ENCODE measurements at regions not wholly inside any gene's neighbourhood (a gene's known extent, or its start where the extent isn't known, plus 50 kb on each side); places are given as distances from the start of the nearest gene placed in this dataset.
"Not testable (repeated sequence)": the region's sequence is repeated elsewhere in the genome, so short reads cannot be mapped to it uniquely, and the experiment has no call there.

DNA sequence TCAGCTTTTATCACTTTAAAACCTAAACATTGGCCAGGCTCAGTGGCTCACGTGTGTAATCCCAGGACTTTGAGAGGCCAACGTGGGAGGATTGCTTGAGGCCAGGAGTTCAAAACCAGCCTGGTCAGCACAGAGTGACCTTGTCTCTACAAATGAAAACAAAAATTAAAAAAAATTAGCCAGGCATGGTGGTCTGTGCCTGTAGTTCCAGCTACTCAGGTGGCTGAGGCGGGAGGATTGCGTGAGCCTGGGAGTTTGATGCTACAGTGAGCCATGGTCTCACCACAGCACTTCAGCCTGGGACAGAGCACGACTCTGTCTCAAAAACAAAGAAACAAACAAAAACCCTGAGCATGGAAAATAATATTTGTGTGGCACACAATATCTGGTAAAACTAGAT lies 143.5 kb upstream of the HNRNPU start:
- DNase-seq, result no peak
- H3K27ac ChIP-seq (ENCODE audit: low read length), result no peak overlapping the region
- no peaks in the 10 kb centered on the region for H3K4me1 ChIP-seq (ENCODE audit: control insufficient read depth, insufficient read depth, low read length)
- no peaks in the 10 kb centered on the region for H3K9me3 ChIP-seq (ENCODE audit: control insufficient read depth, low read depth, low read length)
- no peaks in the 10 kb centered on the region for H3K27me3 ChIP-seq (ENCODE audit: control insufficient read depth, insufficient read depth, low read length)
- WGBS (ENCODE audit: insufficient coverage, low lambda C conversion rate), result no CpG with 5 or more reads among the region's 5 CpGs
- no peak overlapping the region for H3K4me3 ChIP-seq (ENCODE audit: low read length)
- no peaks in the 10 kb centered on the region for H3K36me3 ChIP-seq (ENCODE audit: control insufficient read depth, insufficient read depth, low read length)

DNA sequence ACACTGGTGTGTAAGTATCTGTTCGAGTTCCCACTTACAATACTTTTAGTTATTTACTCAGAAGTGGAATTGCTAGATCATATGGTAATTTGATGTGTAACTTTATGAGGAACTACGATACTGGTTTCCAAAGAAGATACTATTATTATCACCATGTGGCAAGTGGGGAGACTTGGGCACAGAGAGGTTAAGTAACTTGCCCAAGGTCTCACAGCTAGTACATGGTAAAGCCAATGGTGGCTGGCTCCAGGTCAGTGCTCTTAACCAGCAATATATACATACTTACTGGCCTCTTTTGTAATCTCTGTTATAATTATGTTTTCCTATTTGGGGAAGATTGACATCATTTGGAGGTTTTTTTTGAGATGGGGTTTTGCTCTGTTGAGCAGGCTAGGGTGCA lies 138.9 kb upstream of the HNRNPU start:
- H3K27me3 ChIP-seq (ENCODE audit: control insufficient read depth, insufficient read depth, low read length), result no peaks in the 10 kb centered on the region
- WGBS (ENCODE audit: insufficient coverage, low lambda C conversion rate), result no CpG with 5 or more reads among the region's 2 CpGs
- no peak for DNase-seq
- no peak overlapping the region for H3K27ac ChIP-seq (ENCODE audit: low read length)
- H3K36me3 ChIP-seq (ENCODE audit: control insufficient read depth, insufficient read depth, low read length), result no peaks in the 10 kb centered on the region
- H3K4me3 ChIP-seq (ENCODE audit: low read length), result no peak overlapping the region
- no peaks in the 10 kb centered on the region for H3K9me3 ChIP-seq (ENCODE audit: control insufficient read depth, low read depth, low read length)
- H3K4me1 ChIP-seq (ENCODE audit: control insufficient read depth, insufficient read depth, low read length), result no peaks in the 10 kb centered on the region

DNA sequence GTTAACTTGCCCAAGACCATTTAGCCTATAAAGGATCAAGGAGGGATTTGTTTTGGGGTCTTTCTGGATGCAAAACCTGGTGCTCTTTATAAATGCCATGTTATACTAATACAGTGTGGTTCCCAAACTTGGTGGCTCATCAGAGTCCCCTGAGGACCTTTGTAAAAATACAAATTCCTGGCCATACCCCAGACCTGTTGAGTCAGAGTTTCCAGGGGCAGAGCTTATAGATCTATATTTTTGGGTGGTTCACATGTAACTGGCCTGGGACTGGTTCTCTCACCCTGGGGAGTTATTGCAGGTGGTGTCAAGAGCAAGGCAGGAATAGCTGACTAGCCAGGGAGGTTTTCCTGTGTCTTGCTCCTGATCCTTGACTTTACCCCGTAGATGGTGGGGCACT lies 136.9 kb upstream of the HNRNPU start:
- no peaks in the 10 kb centered on the region for H3K4me1 ChIP-seq (ENCODE audit: control insufficient read depth, insufficient read depth, low read length)
- DNase-seq, result no peak
- H3K27ac ChIP-seq (ENCODE audit: low read length), result no peak overlapping the region
- no CpG with 5 or more reads among the region's 1 CpG for WGBS (ENCODE audit: insufficient coverage, low lambda C conversion rate)
- H3K9me3 ChIP-seq (ENCODE audit: control insufficient read depth, low read depth, low read length), result no peaks in the 10 kb centered on the region
- H3K36me3 ChIP-seq (ENCODE audit: control insufficient read depth, insufficient read depth, low read length), result no peaks in the 10 kb centered on the region
- H3K27me3 ChIP-seq (ENCODE audit: control insufficient read depth, insufficient read depth, low read length), result no peaks in the 10 kb centered on the region
- no peak overlapping the region for H3K4me3 ChIP-seq (ENCODE audit: low read length)

DNA sequence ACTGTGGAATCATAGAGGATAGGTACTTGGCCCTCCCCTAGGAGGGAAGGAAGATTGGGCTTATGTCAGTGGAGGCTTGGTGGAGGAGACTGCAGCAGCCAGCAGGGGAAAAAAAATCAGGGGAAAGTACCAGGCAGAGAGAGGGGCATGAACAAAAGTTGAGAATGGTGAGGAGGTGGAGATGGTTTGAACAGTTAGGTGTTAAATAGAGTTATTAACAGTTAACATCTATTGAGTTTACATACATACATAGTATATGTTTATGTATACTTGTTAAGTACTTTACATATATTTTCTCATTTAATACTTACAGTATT lies 136.5 kb upstream of the HNRNPU start:
- no peaks in the 10 kb centered on the region for H3K9me3 ChIP-seq (ENCODE audit: control insufficient read depth, low read depth, low read length)
- H3K4me3 ChIP-seq (ENCODE audit: low read length), result no peak overlapping the region
- H3K36me3 ChIP-seq (ENCODE audit: control insufficient read depth, insufficient read depth, low read length), result no peaks in the 10 kb centered on the region
- DNase-seq, result no peak
- no peaks in the 10 kb centered on the region for H3K27me3 ChIP-seq (ENCODE audit: control insufficient read depth, insufficient read depth, low read length)
- H3K27ac ChIP-seq (ENCODE audit: low read length), result no peak overlapping the region
- no peaks in the 10 kb centered on the region for H3K4me1 ChIP-seq (ENCODE audit: control insufficient read depth, insufficient read depth, low read length)

DNA sequence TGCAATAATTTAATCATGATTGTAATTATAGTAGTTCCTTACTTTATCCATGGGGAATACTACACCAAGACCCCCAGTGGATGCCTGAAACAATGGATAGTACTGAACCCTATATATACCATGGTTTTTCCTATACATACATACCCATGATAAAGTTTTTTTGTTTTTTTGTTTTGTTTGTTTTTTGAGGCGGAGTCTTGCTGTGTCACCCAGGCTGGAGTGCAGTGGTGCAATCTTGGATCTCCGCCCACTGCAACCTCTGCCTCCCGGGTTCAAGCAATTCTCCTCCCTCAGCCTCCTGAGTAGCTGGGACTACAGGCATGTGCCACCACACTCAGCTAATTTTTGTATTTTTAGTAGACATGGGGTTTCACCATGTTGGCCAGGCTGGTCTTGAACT lies 135.3 kb upstream of the HNRNPU start:
- H3K4me1 ChIP-seq (ENCODE audit: control insufficient read depth, insufficient read depth, low read length); H3K27ac ChIP-seq (ENCODE audit: low read length); H3K9me3 ChIP-seq (ENCODE audit: control insufficient read depth, low read depth, low read length); H3K4me3 ChIP-seq (ENCODE audit: low read length); H3K27me3 ChIP-seq (ENCODE audit: control insufficient read depth, insufficient read depth, low read length); DNase-seq; H3K36me3 ChIP-seq (ENCODE audit: control insufficient read depth, insufficient read depth, low read length): not testable (repeated sequence)
- no CpG with 5 or more reads among the region's 3 CpGs for WGBS (ENCODE audit: insufficient coverage, low lambda C conversion rate)

DNA sequence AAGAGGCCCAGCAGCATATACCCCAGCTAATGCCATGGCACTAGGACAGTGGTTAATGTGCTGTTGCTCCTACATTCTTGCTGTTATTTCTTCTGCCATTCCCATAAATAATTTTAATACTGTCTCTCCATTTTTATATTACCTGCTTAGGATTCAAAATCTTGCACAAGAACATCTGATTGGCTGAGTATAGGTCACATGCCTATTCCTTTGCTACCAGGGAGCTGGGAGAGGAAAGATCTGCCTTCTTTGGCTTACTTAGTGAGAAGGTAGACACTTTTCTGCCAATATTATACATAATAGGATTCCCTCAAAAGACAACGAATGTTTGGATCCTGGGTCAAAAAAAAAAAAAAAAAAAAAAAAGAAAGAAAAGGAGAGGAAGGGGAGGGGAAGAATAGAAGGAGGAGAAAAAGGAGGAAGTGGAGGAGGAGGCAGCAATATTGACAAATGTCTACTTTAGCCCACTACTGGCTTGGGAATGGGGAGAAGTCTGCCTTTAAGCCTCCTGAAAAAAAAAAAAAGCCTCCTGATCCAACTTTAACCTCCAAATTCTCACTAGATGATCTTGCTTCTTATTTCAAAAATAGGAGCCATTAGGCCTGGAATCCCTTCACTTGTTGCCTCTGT lies 134.5 kb upstream of the HNRNPU start:
- H3K4me1 ChIP-seq (ENCODE audit: control insufficient read depth, insufficient read depth, low read length), result no peaks in the 10 kb centered on the region
- no peak overlapping the region for H3K27ac ChIP-seq (ENCODE audit: low read length)
- H3K36me3 ChIP-seq (ENCODE audit: control insufficient read depth, insufficient read depth, low read length), result no peaks in the 10 kb centered on the region
- H3K27me3 ChIP-seq (ENCODE audit: control insufficient read depth, insufficient read depth, low read length), result no peaks in the 10 kb centered on the region
- 93% methylated on average over 1 of the region's 1 CpG for WGBS (ENCODE audit: insufficient coverage, low lambda C conversion rate)
- H3K4me3 ChIP-seq (ENCODE audit: low read length), result no peak overlapping the region
- DNase-seq, result no peak
- no peaks in the 10 kb centered on the region for H3K9me3 ChIP-seq (ENCODE audit: control insufficient read depth, low read depth, low read length)

DNA sequence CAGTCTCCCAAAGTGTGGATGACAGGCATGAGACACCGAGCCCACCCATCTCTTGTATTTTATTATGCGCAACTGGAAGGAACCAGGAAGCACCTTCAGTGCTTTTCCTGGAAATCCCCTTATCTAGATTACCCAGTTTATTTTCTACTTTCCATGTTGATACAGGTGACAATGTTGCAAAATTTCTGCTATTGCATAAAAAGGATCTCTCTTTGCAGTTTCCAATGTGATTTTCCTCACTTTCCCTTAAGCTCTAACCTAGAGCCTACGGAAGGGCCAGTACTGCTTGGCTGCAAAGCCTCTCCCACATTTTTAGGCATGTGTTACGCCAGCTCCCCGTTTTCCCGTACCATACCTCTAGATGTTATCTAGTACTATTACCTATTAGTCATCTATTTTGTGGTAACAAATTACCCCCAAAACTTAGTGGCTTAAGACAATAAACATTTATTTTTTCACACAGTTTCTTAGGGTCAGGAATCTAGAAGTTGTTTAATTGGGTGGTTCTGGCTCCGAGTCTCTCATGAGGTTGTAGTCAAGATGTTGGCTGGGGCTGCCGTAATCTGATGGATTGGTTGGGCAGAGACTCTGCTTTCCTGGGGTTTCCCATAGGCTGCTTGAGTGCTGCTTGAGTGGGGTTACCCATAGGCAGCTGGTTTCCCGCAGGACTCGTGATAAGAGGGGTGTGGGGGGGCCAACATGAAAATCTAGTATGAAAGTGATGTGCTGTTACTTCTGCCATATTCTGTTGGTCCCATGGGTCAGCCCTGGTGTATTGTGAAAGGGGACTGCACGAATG lies 131.5 kb upstream of the HNRNPU start:
- DNase-seq, result no peak
- no peaks in the 10 kb centered on the region for H3K4me1 ChIP-seq (ENCODE audit: control insufficient read depth, insufficient read depth, low read length)
- 100% methylated on average over 2 of the region's 11 CpGs for WGBS (ENCODE audit: insufficient coverage, low lambda C conversion rate)

DNA sequence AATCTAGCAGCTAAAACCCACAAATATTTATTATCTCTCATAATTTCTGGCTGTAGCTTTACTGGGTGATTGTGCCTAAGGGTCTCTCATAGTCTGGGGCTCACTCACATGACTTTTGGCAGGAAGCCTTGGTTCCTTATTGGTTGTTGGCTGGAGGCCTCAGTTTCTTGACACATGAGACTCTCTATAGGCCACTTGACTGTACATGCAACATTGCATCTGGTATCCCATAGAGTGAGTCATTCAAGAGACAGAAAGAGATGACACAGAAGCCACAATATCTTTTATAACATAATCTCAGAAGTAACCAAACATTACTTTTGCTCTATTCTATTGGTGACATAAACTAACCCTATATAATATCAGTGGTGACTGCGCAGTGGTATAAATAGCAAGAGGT lies 128.5 kb upstream of the HNRNPU start:
- H3K27ac ChIP-seq (ENCODE audit: low read length), result no peak overlapping the region
- no CpG with 5 or more reads among the region's 1 CpG for WGBS (ENCODE audit: insufficient coverage, low lambda C conversion rate)
- no peaks in the 10 kb centered on the region for H3K36me3 ChIP-seq (ENCODE audit: control insufficient read depth, insufficient read depth, low read length)
- H3K27me3 ChIP-seq (ENCODE audit: control insufficient read depth, insufficient read depth, low read length), result no peaks in the 10 kb centered on the region
- no peaks in the 10 kb centered on the region for H3K9me3 ChIP-seq (ENCODE audit: control insufficient read depth, low read depth, low read length)
- DNase-seq, result no peak
- H3K4me3 ChIP-seq (ENCODE audit: low read length), result no peak overlapping the region
- H3K4me1 ChIP-seq (ENCODE audit: control insufficient read depth, insufficient read depth, low read length), result peaks cover 6% of the 10 kb centered on the region

More for the DNA sequence above, 131.5 kb upstream of the HNRNPU start:
- Histone ChIP-seq H3K36me3 (ENCODE audit: control insufficient read depth, insufficient read depth, low read length) (no peaks in the 10 kb centered on the region), H3K9me3 (ENCODE audit: control insufficient read depth, low read depth, low read length) (no peaks in the 10 kb centered on the region), H3K27me3 (ENCODE audit: control insufficient read depth, insufficient read depth, low read length) (no peaks in the 10 kb centered on the region), H3K27ac (ENCODE audit: low read length) (no peak overlapping the region), H3K4me3 (ENCODE audit: low read length) (no peak overlapping the region)

DNA sequence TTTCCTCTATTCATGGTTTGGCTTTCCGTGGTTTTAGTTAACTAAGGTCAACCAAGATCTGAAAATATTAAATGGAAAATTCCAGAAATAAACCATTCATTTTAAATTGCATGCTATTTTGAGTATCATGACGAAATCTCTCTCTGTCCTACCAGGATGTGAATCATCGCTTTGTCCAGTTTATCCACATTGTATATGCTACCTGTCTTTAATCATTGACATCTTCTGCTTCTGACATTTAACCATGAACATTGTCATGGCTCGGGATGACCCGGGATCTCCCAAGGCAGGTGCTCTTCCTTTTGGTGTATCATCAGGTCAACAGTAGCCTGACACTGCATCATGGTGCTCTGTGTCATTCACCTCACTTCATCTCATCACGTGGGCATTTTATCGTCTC lies 125.5 kb upstream of the HNRNPU start:
- no peak for DNase-seq
- 100% methylated on average over 1 of the region's 7 CpGs for WGBS (ENCODE audit: insufficient coverage, low lambda C conversion rate)
- no peak overlapping the region for H3K27ac ChIP-seq (ENCODE audit: low read length)
- no peaks in the 10 kb centered on the region for H3K27me3 ChIP-seq (ENCODE audit: control insufficient read depth, insufficient read depth, low read length)
- no peaks in the 10 kb centered on the region for H3K9me3 ChIP-seq (ENCODE audit: control insufficient read depth, low read depth, low read length)
- no peak overlapping the region for H3K4me3 ChIP-seq (ENCODE audit: low read length)
- no peaks in the 10 kb centered on the region for H3K36me3 ChIP-seq (ENCODE audit: control insufficient read depth, insufficient read depth, low read length)
- H3K4me1 ChIP-seq (ENCODE audit: control insufficient read depth, insufficient read depth, low read length), result peaks cover 6% of the 10 kb centered on the region

DNA sequence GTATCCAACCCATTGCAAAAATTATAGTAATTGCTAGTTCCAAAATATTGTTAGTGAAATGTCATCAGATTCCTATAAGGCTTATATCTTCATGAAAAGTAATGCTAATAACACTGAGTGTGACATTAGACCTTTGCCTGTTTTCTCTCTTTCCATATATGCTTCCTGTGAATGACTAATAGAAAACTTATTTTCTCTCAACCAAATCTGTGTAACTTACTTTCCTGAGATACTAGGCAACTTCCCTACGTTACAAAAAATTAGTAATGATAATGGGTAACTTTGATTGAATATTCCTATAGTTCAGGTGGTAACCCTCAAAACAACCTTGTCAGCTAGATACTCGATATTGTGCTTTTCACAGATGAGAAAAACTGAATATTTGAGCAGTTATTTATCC lies 124.2 kb upstream of the HNRNPU start:
- DNase-seq, result no peak
- H3K4me1 ChIP-seq (ENCODE audit: control insufficient read depth, insufficient read depth, low read length), result peaks cover 6% of the 10 kb centered on the region
- no peaks in the 10 kb centered on the region for H3K36me3 ChIP-seq (ENCODE audit: control insufficient read depth, insufficient read depth, low read length)
- WGBS (ENCODE audit: insufficient coverage, low lambda C conversion rate), result 83% methylated on average over 1 of the region's 2 CpGs
- no peak overlapping the region for H3K4me3 ChIP-seq (ENCODE audit: low read length)
- peak overlapping the region; percentile 36 for H3K27ac ChIP-seq (ENCODE audit: low read length)
- no peaks in the 10 kb centered on the region for H3K9me3 ChIP-seq (ENCODE audit: control insufficient read depth, low read depth, low read length)
- no peaks in the 10 kb centered on the region for H3K27me3 ChIP-seq (ENCODE audit: control insufficient read depth, insufficient read depth, low read length)

DNA sequence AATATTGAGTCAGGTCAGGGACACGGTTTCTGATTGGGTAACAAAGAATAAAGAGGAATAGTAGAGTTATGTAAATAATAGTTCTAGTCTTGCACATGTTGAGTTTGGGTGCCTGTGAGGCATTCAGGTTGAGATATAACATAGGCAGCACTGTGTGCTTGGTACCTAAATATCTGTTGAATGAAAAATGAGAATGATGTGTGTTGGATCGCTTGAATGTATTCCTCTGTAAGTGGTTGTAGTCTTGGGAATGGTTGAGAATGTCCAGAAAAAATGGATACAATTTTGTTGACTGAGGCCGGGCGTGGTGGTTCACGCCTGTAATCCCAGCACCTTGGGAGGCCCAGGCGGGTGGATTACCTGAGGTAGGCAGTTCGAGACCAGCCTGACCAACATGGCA lies 116.3 kb upstream of the HNRNPU start:
- Histone ChIP-seq H3K4me1 (ENCODE audit: control insufficient read depth, insufficient read depth, low read length) (no peaks in the 10 kb centered on the region), H3K36me3 (ENCODE audit: control insufficient read depth, insufficient read depth, low read length) (no peaks in the 10 kb centered on the region), H3K27me3 (ENCODE audit: control insufficient read depth, insufficient read depth, low read length) (no peaks in the 10 kb centered on the region), H3K27ac (ENCODE audit: low read length) (no peak overlapping the region), H3K4me3 (ENCODE audit: low read length) (no peak overlapping the region), H3K9me3 (ENCODE audit: control insufficient read depth, low read depth, low read length) (no peaks in the 10 kb centered on the region)
- no peak for DNase-seq
- whole genome bisulfite sequencing (ENCODE audit: insufficient coverage, low lambda C conversion rate), result 90% methylated on average over 1 of the region's 7 CpGs

Measured in large intestine (tissue), 3 donors.